Fibroblast of skin of left biceps (primary cell): ENCODE measurements at regions not wholly inside any gene's neighbourhood (a gene's known extent, or its start where the extent isn't known, plus 50 kb on each side); places are given as distances from the start of the nearest gene placed in this dataset.
A peak's percentile ranks its signal among the peaks of the same experiment; 100 is the strongest.

Experiments
- DNase-seq, 2 experiments: peaks; one replicate each; pipeline ENCODE4 v3.0.0-alpha.2; 2013; ENCODE audit warnings: low read depth in 2 of 2

DNA sequence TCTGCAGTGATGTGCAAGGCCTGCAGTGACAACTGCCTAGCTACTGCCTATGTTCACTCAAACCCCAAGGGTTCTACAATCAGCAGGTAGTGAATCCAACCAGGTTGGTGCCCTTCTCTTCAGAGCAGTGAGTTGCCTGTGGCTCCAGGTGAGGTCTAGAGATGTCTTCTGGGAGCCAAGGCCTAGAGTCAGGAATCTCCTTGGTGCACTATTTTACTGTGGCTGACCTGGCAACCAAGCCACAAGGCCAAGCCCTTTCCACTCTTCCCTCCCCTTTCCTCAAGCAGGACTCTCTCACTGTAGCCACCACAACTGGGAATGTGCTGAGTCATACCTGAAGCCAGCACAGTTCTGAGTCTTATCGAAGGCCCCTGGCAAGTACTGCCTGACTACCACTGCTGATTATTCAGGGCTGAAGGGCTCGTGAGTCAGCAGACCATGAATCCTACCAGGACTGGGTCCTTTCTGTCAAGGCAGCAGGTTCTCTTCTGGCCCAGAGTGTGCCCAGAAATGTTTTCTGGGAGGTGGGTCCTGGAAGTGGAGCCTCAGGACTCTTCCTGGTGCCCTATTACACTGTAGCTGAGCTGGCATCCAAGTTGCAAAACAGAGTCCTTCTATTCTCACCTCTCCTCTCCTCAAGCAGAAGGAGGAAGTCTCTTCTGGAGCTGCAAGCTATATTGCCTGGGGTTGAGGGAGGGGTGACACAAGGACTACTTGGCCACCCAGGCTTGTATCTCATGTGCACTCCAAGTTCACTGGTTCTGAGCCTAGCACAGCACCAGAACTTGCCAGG is 111.6 kb downstream of the BTC start:
- DNase-seq = peak; percentile 50 to 56

DNA sequence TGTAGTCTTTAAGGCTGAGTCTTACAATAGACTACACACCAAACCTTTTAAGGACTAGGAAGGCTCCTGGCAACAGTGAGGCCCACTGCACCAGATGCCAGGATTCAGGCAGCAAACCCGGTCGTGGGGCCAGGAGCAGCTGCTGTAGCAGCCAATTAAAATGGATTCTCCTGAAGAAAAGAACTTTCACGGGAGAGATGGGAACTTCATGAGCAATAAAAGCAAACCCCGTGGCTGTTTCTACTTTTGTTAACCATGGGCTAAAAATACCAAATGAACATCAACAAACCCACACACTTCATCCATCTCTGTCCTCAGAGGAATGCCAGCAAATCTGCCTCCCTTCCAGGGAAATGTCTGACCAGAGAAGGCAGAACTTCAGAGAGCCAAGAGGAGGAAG is 101.4 kb downstream of the BTC start:
- no peak for DNase-seq
